Kidney epithelial cell (primary cell): ENCODE measurements at regions not wholly inside any gene's neighbourhood (a gene's known extent, or its start where the extent isn't known, plus 50 kb on each side); places are given as distances from the start of the nearest gene placed in this dataset.

Experiments
- DNase-seq: peaks from one replicate; pipeline ENCODE4 v3.0.0-alpha.2; 2010; ENCODE audit warnings: low read depth
- H3K27me3 ChIP-seq: 2 replicates; pipeline ENCODE4 v1.6.0; 2011; ENCODE audit warnings: low read length; ENCODE audit not compliant: control insufficient read depth, insufficient read depth
- H3K36me3 ChIP-seq: 2 replicates; pipeline ENCODE4 v1.5.1; 2011; ENCODE audit warnings: low read length; ENCODE audit not compliant: control insufficient read depth, insufficient read depth
- H3K4me3 ChIP-seq: 2 replicates; pipeline ENCODE4 v1.5.1; 2011; ENCODE audit warnings: low read depth, mild to moderate bottlenecking, control low read depth, low read length
- CTCF ChIP-seq: IDR thresholded peaks from 2 replicates; pipeline ENCODE4 v1.5.1; 2011; ENCODE audit warnings: mild to moderate bottlenecking, moderate library complexity, low read length, control low read depth, inconsistent platforms; ENCODE audit not compliant: insufficient read depth, poor library complexity, severe bottlenecking

GRCh38 chr4:182142176-182143085 is 100.8 kb upstream of the TENM3 start:
- Histone ChIP-seq H3K36me3 (no peaks in the 10 kb centered on the region), H3K27me3 (peaks cover 6% of the 10 kb centered on the region), H3K4me3 (peak overlapping the region; percentile 76)
- DNase-seq, result no peak
- no peak for TF ChIP-seq CTCF

- TF ChIP-seq CTCF, result no peak
- Histone ChIP-seq H3K36me3 (no peaks in the 10 kb centered on the region), H3K4me3 (peak overlapping the region; percentile 76), H3K27me3 (peaks cover 6% of the 10 kb centered on the region)
- no peak for DNase-seq
These were observed 99.9 kb upstream of the TENM3 start for GRCh38 chr4:182143086-182143821.

- H3K27me3 ChIP-seq, result peaks cover 6% of the 10 kb centered on the region
- peak overlapping the region; percentile 76 for H3K4me3 ChIP-seq
- peak; percentile 54 for DNase-seq
- no peak for TF ChIP-seq CTCF
- no peaks in the 10 kb centered on the region for H3K36me3 ChIP-seq
These were observed 99.2 kb upstream of the TENM3 start for GRCh38 chr4:182143822-182144625.

- no peak for TF ChIP-seq CTCF
- H3K27me3 ChIP-seq, result peaks cover 6% of the 10 kb centered on the region
- peak overlapping the region; percentile 76 for H3K4me3 ChIP-seq
- no peaks in the 10 kb centered on the region for H3K36me3 ChIP-seq
- no peak for DNase-seq
These were observed 98.4 kb upstream of the TENM3 start for GRCh38 chr4:182144626-182145333.

- DNase-seq, result no peak
- H3K27me3 ChIP-seq, result peaks cover 6% of the 10 kb centered on the region
These were observed 97.8 kb upstream of the TENM3 start for GRCh38 chr4:182145334-182145905.

More at GRCh38 chr4:182145334-182145905, 97.8 kb upstream of the TENM3 start:
- Histone ChIP-seq H3K36me3 (no peaks in the 10 kb centered on the region), H3K4me3 (peak overlapping the region; percentile 76)
- no peak for TF ChIP-seq CTCF
